ENCODE measurements at regions not wholly inside any gene's neighbourhood (a gene's known extent, or its start where the extent isn't known, plus 50 kb on each side); places are given as distances from the start of the nearest gene placed in this dataset.
A peak's percentile ranks its signal among the peaks of the same experiment; 100 is the strongest.

GRCh38 chr2:238701341-238702206 lies 146.3 kb upstream of the TWIST2 start:
- no peak for ATAC-seq (ENCODE audit: insufficient read depth, low FRiP score)
- H3K4me3 ChIP-seq = no peak overlapping the region
- no peak overlapping the region for H3K9ac ChIP-seq (ENCODE audit: insufficient read depth in 1 of 2, low read length in 2 of 2)
- no peak for TF ChIP-seq CTCF (IDR thresholded peaks at IDR 0.05; ENCODE audit: control extremely low read depth, extremely low read depth)
- H3K36me3 ChIP-seq (ENCODE audit: control insufficient read depth in 4 of 4, insufficient read depth in 4 of 4, low read length in 4 of 4) = no peaks in the 10 kb centered on the region
- peaks cover 0 to 24% (median 12%) of the 10 kb centered on the region in 5 donors for H3K4me1 ChIP-seq (ENCODE audit: control insufficient read depth in 5 of 5, insufficient read depth in 5 of 5, low read length in 5 of 5)
- WGBS, 2 donors = 74 to 78% methylated on average over 26 of the region's 26 CpGs
- H3K27ac ChIP-seq (ENCODE audit: low read depth in 1 of 2, low read length in 1 of 2) = peak overlapping the region in 1 of 2 donors; percentile 83
- H3K27me3 ChIP-seq (ENCODE audit: control insufficient read depth in 3 of 3, insufficient read depth in 3 of 3, low read length in 2 of 3) = no peaks in the 10 kb centered on the region
- no peaks in the 10 kb centered on the region for H3K9me3 ChIP-seq (ENCODE audit: control insufficient read depth in 4 of 4, insufficient read depth in 3 of 4, low read length in 3 of 4)
- no peak for DNase-seq

- no peak overlapping the region for H3K9ac ChIP-seq (ENCODE audit: insufficient read depth in 1 of 2, low read length in 2 of 2)
- H3K27ac ChIP-seq (ENCODE audit: low read depth in 1 of 2, low read length in 1 of 2) = no peak overlapping the region
- H3K36me3 ChIP-seq (ENCODE audit: control insufficient read depth in 4 of 4, insufficient read depth in 4 of 4, low read length in 4 of 4) = no peaks in the 10 kb centered on the region
- WGBS, 2 donors = 83 to 84% methylated on average over 21 of the region's 21 CpGs
- H3K9me3 ChIP-seq (ENCODE audit: control insufficient read depth in 4 of 4, insufficient read depth in 3 of 4, low read length in 3 of 4) = no peaks in the 10 kb centered on the region
- H3K4me1 ChIP-seq (ENCODE audit: control insufficient read depth in 5 of 5, insufficient read depth in 5 of 5, low read length in 5 of 5) = peaks cover 0 to 24% (median 12%) of the 10 kb centered on the region in 5 donors
- no peak overlapping the region for H3K4me3 ChIP-seq
- no peak for ATAC-seq (ENCODE audit: insufficient read depth, low FRiP score)
- TF ChIP-seq CTCF (IDR thresholded peaks at IDR 0.05; ENCODE audit: control extremely low read depth, extremely low read depth) = no peak
- H3K27me3 ChIP-seq (ENCODE audit: control insufficient read depth in 3 of 3, insufficient read depth in 3 of 3, low read length in 2 of 3) = no peaks in the 10 kb centered on the region
- DNase-seq = no peak
Observed at GRCh38 chr2:238702276-238703052, 145.4 kb upstream of the TWIST2 start.

GRCh38 chr2:238703053-238703415 lies 144.9 kb upstream of the TWIST2 start:
- Histone ChIP-seq H3K36me3 (ENCODE audit: control insufficient read depth in 4 of 4, insufficient read depth in 4 of 4, low read length in 4 of 4) (no peaks in the 10 kb centered on the region), H3K4me3 (no peak overlapping the region), H3K9ac (ENCODE audit: insufficient read depth in 1 of 2, low read length in 2 of 2) (no peak overlapping the region), H3K9me3 (ENCODE audit: control insufficient read depth in 4 of 4, insufficient read depth in 3 of 4, low read length in 3 of 4) (no peaks in the 10 kb centered on the region), H3K27me3 (ENCODE audit: control insufficient read depth in 3 of 3, insufficient read depth in 3 of 3, low read length in 2 of 3) (no peaks in the 10 kb centered on the region), H3K27ac (ENCODE audit: low read depth in 1 of 2, low read length in 1 of 2) (no peak overlapping the region), H3K4me1 (ENCODE audit: control insufficient read depth in 5 of 5, insufficient read depth in 5 of 5, low read length in 5 of 5) (peaks cover 0 to 24% (median 8%) of the 10 kb centered on the region in 5 donors)
- no peak for TF ChIP-seq CTCF (IDR thresholded peaks at IDR 0.05; ENCODE audit: control extremely low read depth, extremely low read depth)
- 82 to 93% methylated on average over 4 of the region's 4 CpGs for WGBS, 2 donors
- DNase-seq = no peak
- ATAC-seq (ENCODE audit: insufficient read depth, low FRiP score) = no peak
